Lower lobe of right lung (tissue), 2 donors: ENCODE measurements at regions not wholly inside any gene's neighbourhood (a gene's known extent, or its start where the extent isn't known, plus 50 kb on each side); places are given as distances from the start of the nearest gene placed in this dataset.

Source experiments
- ATAC-seq, 2 donors: fragments of 200-7000 bp; cut with Tn5 transposase; one replicate each; pipeline ENCODE4 v1.9.1; 2020 to 2022; ENCODE audit warnings: mild to moderate bottlenecking in 2 of 2, moderate library complexity in 2 of 2
- DNase-seq: peaks from one replicate; pipeline ENCODE4 v3.0.0-alpha.2; 2020
- H3K27ac ChIP-seq: fragments of 200-600 bp; one replicate; pipeline ENCODE4 v1.8.0; 2022
- H3K27me3 ChIP-seq: fragments of 200-600 bp; one replicate; pipeline ENCODE4 v1.8.0; 2022; ENCODE audit warnings: low read depth
- H3K36me3 ChIP-seq: fragments of 200-600 bp; one replicate; pipeline ENCODE4 v1.8.0; 2022; ENCODE audit warnings: mild to moderate bottlenecking
- H3K4me1 ChIP-seq: fragments of 200-600 bp; one replicate; pipeline ENCODE4 v1.8.0; 2022
- H3K4me3 ChIP-seq: fragments of 200-600 bp; one replicate; pipeline ENCODE4 v1.8.0; 2022; ENCODE audit warnings: mild to moderate bottlenecking
- H3K9me3 ChIP-seq: fragments of 200-600 bp; one replicate; pipeline ENCODE4 v1.8.0; 2022
- intact Hi-C: fragments of 100-400 bp; cut with DNase I; formaldehyde crosslinking; loops from one replicate; pipeline ENCODE4 v1.11.0; 2022
- TF ChIP-seq, protein P1 (sequence below): fragments of 200-600 bp; IDR thresholded peaks from one replicate; pipeline ENCODE4 v1.8.0; 2022; ENCODE audit warnings: antibody characterized with exemption, mild to moderate bottlenecking
- donor health status: DM: no; HTN: yes; CAD: no; lungs with severe emphysema.

GRCh38 chr13:55440465-55441085, 1700.1 kb upstream of the PRR20A start:
- Histone ChIP-seq H3K36me3 (no peaks in the 10 kb centered on the region), H3K4me1 (no peaks in the 10 kb centered on the region), H3K4me3 (no peak overlapping the region), H3K27me3 (no peaks in the 10 kb centered on the region), H3K27ac (no peak overlapping the region), H3K9me3 (no peaks in the 10 kb centered on the region)
- intact Hi-C loops, result no loop called here
- TF ChIP-seq, protein P1, sequence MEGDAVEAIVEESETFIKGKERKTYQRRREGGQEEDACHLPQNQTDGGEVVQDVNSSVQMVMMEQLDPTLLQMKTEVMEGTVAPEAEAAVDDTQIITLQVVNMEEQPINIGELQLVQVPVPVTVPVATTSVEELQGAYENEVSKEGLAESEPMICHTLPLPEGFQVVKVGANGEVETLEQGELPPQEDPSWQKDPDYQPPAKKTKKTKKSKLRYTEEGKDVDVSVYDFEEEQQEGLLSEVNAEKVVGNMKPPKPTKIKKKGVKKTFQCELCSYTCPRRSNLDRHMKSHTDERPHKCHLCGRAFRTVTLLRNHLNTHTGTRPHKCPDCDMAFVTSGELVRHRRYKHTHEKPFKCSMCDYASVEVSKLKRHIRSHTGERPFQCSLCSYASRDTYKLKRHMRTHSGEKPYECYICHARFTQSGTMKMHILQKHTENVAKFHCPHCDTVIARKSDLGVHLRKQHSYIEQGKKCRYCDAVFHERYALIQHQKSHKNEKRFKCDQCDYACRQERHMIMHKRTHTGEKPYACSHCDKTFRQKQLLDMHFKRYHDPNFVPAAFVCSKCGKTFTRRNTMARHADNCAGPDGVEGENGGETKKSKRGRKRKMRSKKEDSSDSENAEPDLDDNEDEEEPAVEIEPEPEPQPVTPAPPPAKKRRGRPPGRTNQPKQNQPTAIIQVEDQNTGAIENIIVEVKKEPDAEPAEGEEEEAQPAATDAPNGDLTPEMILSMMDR, result no peak
- ATAC-seq (no peak), DNase-seq (no peak)

DNA sequence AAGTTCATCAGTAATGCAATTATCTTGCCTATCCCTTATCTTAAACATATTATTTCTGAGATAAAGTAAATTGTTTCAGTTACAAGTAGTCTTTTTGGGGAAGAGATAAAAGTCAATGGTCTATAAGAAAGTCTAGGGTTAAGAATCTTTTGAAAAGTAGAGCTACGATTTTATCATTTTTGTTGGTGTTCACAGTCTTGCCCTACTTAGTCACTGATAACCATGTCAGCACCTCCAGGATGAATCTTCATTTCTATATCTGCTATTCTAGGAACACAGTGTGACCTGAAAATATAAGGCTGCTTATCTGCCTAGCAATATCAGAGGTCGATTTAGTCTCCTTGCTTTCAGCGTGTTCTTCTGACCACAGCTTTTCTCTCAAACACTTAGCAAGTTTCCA, 1676.5 kb upstream of the PRR20A start:
- DNase-seq, result no peak
- no peaks in the 10 kb centered on the region for H3K36me3 ChIP-seq
- no peak for ATAC-seq
- no peak overlapping the region for H3K4me3 ChIP-seq
- TF ChIP-seq, protein P1, result no peak
- intact Hi-C loops, result no loop called here
- no peak overlapping the region for H3K27ac ChIP-seq
- no peaks in the 10 kb centered on the region for H3K27me3 ChIP-seq
- no peaks in the 10 kb centered on the region for H3K9me3 ChIP-seq
- H3K4me1 ChIP-seq, result no peaks in the 10 kb centered on the region

GRCh38 chr13:55467476-55467875, 1673.2 kb upstream of the PRR20A start:
- no peak overlapping the region for H3K4me3 ChIP-seq
- DNase-seq (no peak), ATAC-seq (no peak)
- peaks cover 7% of the 10 kb centered on the region for H3K9me3 ChIP-seq
- H3K27ac ChIP-seq, result no peak overlapping the region
- intact Hi-C loops, result no loop called here
- H3K36me3 ChIP-seq, result no peaks in the 10 kb centered on the region
- no peaks in the 10 kb centered on the region for H3K4me1 ChIP-seq
- H3K27me3 ChIP-seq, result no peaks in the 10 kb centered on the region
- TF ChIP-seq, protein P1, result no peak

DNA sequence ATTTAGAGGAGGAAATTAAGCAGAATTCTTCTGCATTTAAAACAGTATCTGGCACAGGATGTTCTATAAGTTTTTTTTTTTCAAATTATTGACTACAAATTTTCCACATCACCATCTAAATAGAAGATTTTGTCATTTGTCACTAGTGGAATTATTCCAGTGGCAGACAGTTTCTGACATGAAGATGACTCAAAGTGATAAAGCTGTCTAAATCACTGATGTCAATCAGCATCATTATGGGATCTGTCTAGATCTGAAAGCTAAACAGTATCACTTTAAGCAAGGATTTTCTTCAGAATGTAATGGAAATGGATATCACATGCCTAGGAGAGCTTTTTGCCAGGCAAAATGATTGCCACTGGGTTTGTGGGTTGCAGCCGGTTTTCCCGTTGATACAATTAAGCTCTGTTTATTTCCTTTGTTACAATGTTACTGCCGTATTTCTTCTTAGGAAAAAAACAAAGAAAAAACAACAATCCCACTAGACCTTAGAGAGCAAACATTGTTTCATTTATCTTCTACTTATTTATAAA, 1657.0 kb upstream of the PRR20A start:
- no peak overlapping the region for H3K27ac ChIP-seq
- ATAC-seq (no peak), DNase-seq (no peak)
- H3K9me3 ChIP-seq, result no peaks in the 10 kb centered on the region
- intact Hi-C loops, result no loop called here
- no peaks in the 10 kb centered on the region for H3K27me3 ChIP-seq
- H3K4me3 ChIP-seq, result no peak overlapping the region
- TF ChIP-seq, protein P1, result no peak
- no peaks in the 10 kb centered on the region for H3K4me1 ChIP-seq
- H3K36me3 ChIP-seq, result no peaks in the 10 kb centered on the region

DNA sequence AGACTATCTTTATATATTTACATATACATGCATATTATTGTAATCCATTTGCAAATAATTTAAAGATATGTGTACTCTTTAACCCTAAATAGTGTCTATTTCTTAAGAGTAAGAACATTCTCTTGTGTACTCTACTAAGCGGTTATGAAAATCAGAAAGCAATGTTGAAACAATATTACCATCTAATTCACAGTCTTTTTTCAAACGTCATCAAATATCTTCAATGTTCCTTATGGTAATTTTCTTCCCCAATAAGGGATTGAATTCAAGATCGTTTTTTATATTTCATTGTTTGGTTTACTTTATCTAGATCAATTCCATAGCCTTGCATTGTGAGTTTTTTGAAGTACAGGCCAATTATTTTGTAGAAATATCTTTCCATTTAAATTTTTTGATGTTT, 1647.4 kb upstream of the PRR20A start:
- Histone ChIP-seq H3K27me3 (no peaks in the 10 kb centered on the region), H3K4me1 (no peaks in the 10 kb centered on the region), H3K4me3 (no peak overlapping the region), H3K9me3 (no peaks in the 10 kb centered on the region), H3K27ac (no peak overlapping the region), H3K36me3 (no peaks in the 10 kb centered on the region)
- DNase-seq, result no peak
- intact Hi-C loops, result no loop called here
- ATAC-seq, result no peak
- TF ChIP-seq, protein P1, result no peak
